H1 (cell line): ENCODE measurements at regions not wholly inside any gene's neighbourhood (a gene's known extent, or its start where the extent isn't known, plus 50 kb on each side); places are given as distances from the start of the nearest gene placed in this dataset.

Experiments
- CTCF ChIP-seq, 3 experiments: IDR thresholded peaks; 1 replicate in 2 of 3; 2 replicates in 1 of 3; pipeline versions ENCODE4 v1.5.1 to v1.6.1; 2011; ENCODE audit warnings: low read length in 3 of 3, mild to moderate bottlenecking in 3 of 3, inconsistent platforms in 2 of 3, low read depth in 1 of 3, moderate library complexity in 1 of 3; ENCODE audit not compliant: insufficient read depth in 1 of 3; ENCODE audit errors: control extremely low read depth in 1 of 3
- RNF2 ChIP-seq: fragments of 200-900, 300-1000 bp; sonication (generic); IDR thresholded peaks from 2 replicates; pipeline ENCODE4 v1.7.1; 2016; ENCODE audit warnings: borderline replicate concordance, low read depth, mild to moderate bottlenecking, antibody characterized with exemption, low read length; ENCODE audit not compliant: poor library complexity, severe bottlenecking; ENCODE audit errors: missing control alignments
- RXRA ChIP-seq: IDR thresholded peaks from 2 replicates; pipeline ENCODE4 v1.6.1; 2011; ENCODE audit warnings: low read depth, mild to moderate bottlenecking, low read length, moderate library complexity; ENCODE audit not compliant: insufficient read depth

GRCh38 chr10:65419629-65420028 lies 1506.2 kb upstream of the LRRTM3 start:
- TF ChIP-seq RXRA (no peak), RNF2 (no peak), CTCF (IDR thresholded peaks at IDR 0.05; ENCODE audit: control extremely low read depth in 1 of 3, insufficient read depth in 1 of 3, low read depth in 1 of 3, low read length in 3 of 3) (no peak)
